Peyer's patch (tissue), 4 donors: ENCODE measurements at regions not wholly inside any gene's neighbourhood (a gene's known extent, or its start where the extent isn't known, plus 50 kb on each side); places are given as distances from the start of the nearest gene placed in this dataset.

ENCODE experiments used
- POLR2A ChIP-seq, 2 donors: fragments of 450-650 bp; IDR thresholded peaks; one replicate each; pipeline ENCODE4 v1.5.1; 2017; ENCODE audit warnings: antibody characterized with exemption in 2 of 2, mild to moderate bottlenecking in 2 of 2, moderate library complexity in 2 of 2
- TF ChIP-seq, protein P1 (sequence below), 6 experiments: fragments of 450-650 bp in 4 of 6; fragments of 200-600 bp in 2 of 6; sonication (generic) in 1 of 6; IDR thresholded peaks; one replicate each; pipeline ENCODE4 v1.5.1; 2017 to 2019; ENCODE audit warnings: antibody characterized with exemption in 6 of 6, mild to moderate bottlenecking in 3 of 6, moderate library complexity in 1 of 6

DNA sequence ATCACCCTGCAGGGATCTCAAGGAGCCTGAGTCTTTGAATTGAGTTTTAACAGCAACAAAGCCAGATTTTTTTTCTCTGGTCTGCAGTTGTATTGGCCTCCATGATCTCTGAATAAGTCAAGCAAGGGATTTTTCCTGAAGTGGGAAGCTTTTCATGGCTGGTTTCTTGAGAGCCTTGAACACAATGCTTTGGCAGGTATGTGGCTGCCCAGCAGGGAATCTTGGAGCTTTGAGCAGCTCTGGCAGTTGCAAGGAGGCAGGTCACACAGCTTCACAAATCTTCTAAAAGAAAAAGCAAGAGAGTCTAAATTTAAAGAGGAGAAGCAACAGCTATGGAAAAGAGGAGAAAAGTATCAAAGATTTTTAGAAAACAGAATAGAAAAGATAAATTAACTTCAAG lies 60.1 kb downstream of the RPS29 start:
- TF ChIP-seq, protein P1, sequence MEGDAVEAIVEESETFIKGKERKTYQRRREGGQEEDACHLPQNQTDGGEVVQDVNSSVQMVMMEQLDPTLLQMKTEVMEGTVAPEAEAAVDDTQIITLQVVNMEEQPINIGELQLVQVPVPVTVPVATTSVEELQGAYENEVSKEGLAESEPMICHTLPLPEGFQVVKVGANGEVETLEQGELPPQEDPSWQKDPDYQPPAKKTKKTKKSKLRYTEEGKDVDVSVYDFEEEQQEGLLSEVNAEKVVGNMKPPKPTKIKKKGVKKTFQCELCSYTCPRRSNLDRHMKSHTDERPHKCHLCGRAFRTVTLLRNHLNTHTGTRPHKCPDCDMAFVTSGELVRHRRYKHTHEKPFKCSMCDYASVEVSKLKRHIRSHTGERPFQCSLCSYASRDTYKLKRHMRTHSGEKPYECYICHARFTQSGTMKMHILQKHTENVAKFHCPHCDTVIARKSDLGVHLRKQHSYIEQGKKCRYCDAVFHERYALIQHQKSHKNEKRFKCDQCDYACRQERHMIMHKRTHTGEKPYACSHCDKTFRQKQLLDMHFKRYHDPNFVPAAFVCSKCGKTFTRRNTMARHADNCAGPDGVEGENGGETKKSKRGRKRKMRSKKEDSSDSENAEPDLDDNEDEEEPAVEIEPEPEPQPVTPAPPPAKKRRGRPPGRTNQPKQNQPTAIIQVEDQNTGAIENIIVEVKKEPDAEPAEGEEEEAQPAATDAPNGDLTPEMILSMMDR (IDR thresholded peaks at IDR 0.05): no peak
- TF ChIP-seq POLR2A (IDR thresholded peaks at IDR 0.05): no peak
